Right lobe of liver (tissue), 4 donors: ENCODE measurements at regions not wholly inside any gene's neighbourhood (a gene's known extent, or its start where the extent isn't known, plus 50 kb on each side); places are given as distances from the start of the nearest gene placed in this dataset.

Experiments used
- POLR2A ChIP-seq: fragments of 450-650 bp; IDR thresholded peaks from one replicate; pipeline ENCODE4 v1.6.1; 2017; ENCODE audit warnings: antibody characterized with exemption, mild to moderate bottlenecking
- TF ChIP-seq, protein P1 (sequence below), 4 donors: fragments of 200-600 bp in 3 of 4; fragments of 450-650 bp in 1 of 4; IDR thresholded peaks; one replicate each; pipeline versions ENCODE4 v1.5.1 to v1.8.0; 2016 to 2022; ENCODE audit warnings: antibody characterized with exemption in 4 of 4, mild to moderate bottlenecking in 2 of 4
- donor health status: DM: no; HTN: no; CAD: no.
- donor health status: DM: no; HTN: no; CAD: no.
- donor health status: DM: no; HTN: yes; CAD: no.

GRCh38 chr1:60145771-60146170 is 72.2 kb upstream of the C1orf87 start:
- TF ChIP-seq, protein P1, sequence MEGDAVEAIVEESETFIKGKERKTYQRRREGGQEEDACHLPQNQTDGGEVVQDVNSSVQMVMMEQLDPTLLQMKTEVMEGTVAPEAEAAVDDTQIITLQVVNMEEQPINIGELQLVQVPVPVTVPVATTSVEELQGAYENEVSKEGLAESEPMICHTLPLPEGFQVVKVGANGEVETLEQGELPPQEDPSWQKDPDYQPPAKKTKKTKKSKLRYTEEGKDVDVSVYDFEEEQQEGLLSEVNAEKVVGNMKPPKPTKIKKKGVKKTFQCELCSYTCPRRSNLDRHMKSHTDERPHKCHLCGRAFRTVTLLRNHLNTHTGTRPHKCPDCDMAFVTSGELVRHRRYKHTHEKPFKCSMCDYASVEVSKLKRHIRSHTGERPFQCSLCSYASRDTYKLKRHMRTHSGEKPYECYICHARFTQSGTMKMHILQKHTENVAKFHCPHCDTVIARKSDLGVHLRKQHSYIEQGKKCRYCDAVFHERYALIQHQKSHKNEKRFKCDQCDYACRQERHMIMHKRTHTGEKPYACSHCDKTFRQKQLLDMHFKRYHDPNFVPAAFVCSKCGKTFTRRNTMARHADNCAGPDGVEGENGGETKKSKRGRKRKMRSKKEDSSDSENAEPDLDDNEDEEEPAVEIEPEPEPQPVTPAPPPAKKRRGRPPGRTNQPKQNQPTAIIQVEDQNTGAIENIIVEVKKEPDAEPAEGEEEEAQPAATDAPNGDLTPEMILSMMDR (IDR thresholded peaks at IDR 0.05): no peak
- TF ChIP-seq POLR2A: no peak
